ENCODE measurements at regions not wholly inside any gene's neighbourhood (a gene's known extent, or its start where the extent isn't known, plus 50 kb on each side); places are given as distances from the start of the nearest gene placed in this dataset.

DNA sequence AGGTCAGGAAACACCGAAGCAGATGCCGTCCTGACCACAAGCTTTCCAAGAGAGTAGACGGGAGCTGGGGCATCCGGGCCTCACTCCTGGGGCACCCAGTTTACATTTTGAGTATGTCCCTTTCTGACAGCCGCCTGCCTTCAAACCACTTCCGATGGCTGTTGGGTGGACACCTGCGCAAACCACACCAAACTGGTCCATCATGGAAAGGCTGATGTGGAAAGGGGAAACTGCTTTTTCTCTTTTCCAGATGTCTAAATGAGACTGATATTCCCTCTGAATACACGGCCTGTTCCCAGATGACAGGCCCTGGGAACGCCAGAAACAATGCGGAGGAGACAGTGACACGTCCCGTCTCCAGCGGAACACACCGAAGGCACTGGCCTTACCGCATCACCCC lies 290.0 kb upstream of the SALL3 start:
- TF ChIP-seq, protein P1, sequence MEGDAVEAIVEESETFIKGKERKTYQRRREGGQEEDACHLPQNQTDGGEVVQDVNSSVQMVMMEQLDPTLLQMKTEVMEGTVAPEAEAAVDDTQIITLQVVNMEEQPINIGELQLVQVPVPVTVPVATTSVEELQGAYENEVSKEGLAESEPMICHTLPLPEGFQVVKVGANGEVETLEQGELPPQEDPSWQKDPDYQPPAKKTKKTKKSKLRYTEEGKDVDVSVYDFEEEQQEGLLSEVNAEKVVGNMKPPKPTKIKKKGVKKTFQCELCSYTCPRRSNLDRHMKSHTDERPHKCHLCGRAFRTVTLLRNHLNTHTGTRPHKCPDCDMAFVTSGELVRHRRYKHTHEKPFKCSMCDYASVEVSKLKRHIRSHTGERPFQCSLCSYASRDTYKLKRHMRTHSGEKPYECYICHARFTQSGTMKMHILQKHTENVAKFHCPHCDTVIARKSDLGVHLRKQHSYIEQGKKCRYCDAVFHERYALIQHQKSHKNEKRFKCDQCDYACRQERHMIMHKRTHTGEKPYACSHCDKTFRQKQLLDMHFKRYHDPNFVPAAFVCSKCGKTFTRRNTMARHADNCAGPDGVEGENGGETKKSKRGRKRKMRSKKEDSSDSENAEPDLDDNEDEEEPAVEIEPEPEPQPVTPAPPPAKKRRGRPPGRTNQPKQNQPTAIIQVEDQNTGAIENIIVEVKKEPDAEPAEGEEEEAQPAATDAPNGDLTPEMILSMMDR (IDR thresholded peaks at IDR 0.05): no peak

DNA sequence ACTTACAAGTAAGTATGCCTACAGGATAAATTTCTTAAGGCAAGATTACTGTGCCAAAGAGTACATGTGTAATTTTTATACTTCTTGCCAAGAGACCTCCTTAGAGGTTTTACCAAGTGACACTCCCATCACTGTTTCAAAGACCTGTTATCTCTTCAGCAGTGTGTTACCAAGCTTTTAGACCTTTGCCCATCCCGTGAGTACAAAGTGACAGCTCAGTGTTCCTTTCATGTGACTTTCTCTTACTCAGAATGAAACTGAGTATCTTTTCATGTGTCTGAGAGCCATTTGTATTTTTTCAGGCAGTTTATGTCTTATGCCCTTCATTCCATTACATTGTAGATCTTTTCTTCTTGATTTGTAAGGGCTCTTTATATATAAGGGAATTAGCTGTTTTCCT lies 287.5 kb upstream of the SALL3 start:
- TF ChIP-seq, protein P1 (IDR thresholded peaks at IDR 0.05): no peak

DNA sequence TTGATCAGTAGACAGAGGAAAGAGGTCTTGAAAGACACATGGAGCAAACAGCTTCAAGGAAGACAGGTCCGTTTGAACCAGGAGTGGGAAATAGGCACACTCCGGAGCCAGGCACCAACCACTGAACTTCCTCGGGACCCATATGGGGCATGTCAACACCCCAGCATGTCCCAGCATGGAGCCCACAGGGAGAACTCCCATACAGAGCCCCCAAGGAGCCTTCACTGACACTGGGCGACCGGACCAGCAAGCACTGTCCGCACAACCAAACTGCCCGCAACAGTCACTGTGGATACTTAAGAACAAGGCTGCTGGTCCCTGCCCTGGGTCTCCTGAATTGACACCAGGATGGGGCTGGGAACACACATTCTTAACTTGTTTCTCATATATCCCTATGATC lies 286.2 kb upstream of the SALL3 start:
- TF ChIP-seq, protein P1 (IDR thresholded peaks at IDR 0.05): no peak

DNA sequence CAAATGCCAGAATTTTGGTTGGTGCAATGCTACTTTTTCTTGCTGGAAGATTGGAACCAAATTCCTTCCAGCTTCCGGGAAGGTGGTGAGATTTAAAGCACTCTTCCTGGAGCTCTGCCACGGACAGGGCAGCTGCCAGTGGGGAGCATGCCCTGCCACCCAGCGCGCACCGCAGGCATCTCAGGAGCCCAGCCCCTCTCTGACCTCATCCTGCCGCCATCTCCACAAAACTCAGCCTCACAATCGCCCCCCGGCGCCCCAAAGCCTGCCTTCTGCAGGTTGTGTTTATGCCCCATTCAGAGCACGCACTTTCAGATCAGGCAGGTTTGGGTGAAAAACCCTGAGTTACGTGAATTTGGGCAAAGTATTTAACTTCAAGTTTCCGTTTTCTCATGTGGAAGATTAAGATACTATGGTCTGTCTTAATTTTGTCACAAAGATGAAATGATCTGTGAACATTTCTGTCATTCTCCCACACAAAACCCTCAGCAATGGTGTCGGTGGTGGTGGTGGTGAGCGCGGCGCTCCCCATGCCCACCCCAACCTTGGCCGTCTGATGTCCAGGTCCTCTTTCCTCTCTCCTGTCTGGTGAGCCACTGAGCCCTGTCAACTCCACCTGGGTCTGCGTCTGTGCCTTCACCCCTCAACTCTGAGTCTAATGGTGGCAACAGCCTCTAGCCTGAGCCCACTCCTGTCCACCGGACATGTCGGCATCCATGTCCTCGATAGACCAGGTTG lies 282.8 kb upstream of the SALL3 start:
- TF ChIP-seq, protein P1 (IDR thresholded peaks at IDR 0.05): no peak

DNA sequence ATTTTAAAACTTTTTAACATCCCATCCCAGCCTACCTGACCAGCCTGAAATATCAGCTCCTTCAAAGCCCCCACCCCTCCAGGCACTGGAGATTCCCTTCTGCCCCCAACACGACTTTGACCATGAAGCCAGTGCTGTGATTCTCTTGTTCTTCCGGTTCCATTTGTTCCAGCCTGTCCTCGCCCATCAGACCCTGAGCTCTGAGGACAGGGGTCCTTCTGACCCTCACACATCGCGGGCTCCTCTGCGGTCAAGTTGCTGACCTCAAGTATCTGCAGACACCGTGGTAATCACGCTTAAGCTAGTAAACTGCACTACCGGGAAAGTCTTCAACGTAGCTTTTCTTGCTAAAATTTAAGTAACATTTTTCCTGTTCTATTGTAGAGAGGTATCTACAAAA lies 282.2 kb upstream of the SALL3 start:
- TF ChIP-seq, protein P1 (IDR thresholded peaks at IDR 0.05): no peak

DNA sequence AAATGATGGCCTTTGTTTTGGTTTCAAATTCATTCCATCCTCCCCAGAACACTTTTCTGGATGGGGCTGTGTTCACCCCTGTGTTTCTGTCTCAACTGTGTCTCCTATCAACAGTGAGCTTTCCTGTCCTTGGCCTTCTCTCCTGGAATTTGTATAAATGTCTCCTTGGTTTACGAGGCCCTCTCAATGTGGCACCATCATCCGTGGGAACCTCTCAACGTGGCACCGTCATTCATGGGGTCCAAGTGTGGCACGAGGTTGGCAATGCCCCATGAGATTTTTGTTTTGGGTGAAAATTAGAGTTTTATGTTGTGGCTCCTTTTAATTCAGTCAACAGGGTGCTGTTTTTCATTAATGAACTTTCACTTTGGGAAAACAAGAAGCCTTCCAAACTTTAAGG lies 280.7 kb upstream of the SALL3 start:
- TF ChIP-seq, protein P1 (IDR thresholded peaks at IDR 0.05): no peak

DNA sequence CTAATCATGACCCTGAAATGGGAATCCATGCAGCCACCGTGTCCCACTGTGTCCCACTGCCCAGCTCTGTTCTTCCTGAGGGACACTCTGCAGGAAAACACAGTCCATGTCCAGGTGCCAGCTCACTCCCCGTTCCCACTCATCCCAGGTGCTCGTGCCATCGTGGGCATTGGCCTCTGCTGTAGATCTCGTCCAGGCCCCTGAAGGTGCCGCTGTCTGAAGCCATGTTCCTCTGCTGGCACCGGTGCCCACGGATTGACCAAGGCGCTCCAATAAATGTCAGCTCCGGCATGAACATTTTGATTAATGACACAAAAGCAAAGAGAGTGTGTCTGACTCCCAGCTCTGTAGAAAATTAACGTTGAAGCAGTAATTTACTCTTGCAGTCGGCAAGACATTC lies 280.1 kb upstream of the SALL3 start:
- TF ChIP-seq, protein P1 (IDR thresholded peaks at IDR 0.05): no peak

Measured in LNCAP (cell line).